HG03565 (cell line): ENCODE measurements at regions not wholly inside any gene's neighbourhood (a gene's known extent, or its start where the extent isn't known, plus 50 kb on each side); places are given as distances from the start of the nearest gene placed in this dataset.
A peak's percentile ranks its signal among the peaks of the same experiment; 100 is the strongest.

Source experiments
- ATAC-seq: cut with Tn5 transposase; IDR thresholded peaks from one replicate; pipeline ENCODE4 v1.9.1; 2021; ENCODE audit warnings: mild to moderate bottlenecking, moderate library complexity; ENCODE audit not compliant: unreplicated experiment

DNA sequence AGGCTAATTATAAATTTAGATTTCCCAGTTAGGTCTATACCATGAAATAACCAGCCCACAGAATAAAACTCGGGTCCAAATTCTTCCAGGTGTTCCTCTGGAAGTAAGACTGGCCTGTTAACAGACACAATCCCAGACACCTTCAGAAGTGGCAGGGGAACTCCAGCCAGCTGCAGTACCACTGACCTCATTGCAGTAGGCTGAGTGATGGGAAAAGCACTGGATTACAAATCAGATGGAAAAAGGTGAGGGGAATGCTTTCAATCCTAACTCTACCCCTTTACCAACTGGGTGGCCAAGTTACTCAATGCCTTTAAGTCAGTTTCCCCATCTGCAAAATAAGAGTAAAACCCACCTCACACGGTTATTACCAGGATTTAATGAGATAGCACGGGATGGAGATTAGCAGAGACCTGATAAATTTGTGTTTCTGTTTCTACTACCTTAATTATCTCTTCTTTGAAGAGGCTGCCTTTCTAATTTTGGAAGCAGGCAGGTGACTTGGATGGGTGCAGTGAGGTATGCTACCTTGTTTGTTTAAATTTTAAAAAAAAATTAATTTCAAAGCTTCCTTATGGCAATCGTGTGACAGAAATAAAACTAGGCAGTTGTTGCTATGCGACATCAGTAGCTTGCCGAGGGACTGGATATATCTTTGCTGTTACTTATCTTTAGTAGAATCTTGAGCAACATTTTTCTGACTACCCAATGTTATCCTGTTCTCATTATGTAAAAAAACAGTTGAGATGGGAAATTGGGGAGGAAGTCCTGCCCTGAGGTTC lies 167.3 kb upstream of the GRIN2B start:
- ATAC-seq, result no peak

DNA sequence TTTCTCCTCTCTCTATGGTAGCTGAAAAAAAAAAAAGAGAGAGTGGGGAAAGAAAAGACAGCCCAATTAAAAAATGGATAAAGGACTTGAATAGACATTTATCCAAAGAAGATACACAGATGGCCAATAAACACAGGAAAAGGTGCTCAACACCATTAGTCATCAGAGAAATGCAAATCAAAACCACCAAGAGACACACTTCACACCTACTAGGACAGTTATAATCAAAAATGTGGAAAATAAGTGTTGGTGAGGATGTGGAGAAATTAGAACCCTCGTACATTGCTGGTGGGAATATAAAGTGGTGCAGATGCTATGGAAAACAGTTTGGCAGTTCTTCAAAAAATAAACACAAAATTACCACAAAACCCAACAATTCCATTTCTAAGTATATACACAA lies 172.4 kb upstream of the GRIN2B start:
- no peak for ATAC-seq

DNA sequence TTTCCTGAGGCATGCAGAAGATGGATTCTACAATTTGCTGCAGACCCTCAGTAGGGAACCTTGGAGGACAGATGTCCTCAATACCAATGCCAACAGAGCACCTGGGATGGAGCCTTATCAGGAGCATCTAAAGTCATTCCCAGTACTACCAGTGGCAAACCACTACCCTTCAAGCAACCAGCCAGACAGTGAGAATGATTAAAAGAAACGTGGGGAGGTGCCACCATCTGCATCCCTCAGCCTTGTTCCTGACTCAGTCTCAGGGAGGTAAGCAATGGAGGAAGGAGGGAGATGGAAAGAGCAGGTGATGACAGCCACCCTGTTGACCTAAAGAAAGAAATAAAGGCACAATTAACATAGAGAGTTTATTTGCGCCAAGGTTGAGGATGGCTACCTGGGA lies 175.2 kb upstream of the GRIN2B start:
- no peak for ATAC-seq

DNA sequence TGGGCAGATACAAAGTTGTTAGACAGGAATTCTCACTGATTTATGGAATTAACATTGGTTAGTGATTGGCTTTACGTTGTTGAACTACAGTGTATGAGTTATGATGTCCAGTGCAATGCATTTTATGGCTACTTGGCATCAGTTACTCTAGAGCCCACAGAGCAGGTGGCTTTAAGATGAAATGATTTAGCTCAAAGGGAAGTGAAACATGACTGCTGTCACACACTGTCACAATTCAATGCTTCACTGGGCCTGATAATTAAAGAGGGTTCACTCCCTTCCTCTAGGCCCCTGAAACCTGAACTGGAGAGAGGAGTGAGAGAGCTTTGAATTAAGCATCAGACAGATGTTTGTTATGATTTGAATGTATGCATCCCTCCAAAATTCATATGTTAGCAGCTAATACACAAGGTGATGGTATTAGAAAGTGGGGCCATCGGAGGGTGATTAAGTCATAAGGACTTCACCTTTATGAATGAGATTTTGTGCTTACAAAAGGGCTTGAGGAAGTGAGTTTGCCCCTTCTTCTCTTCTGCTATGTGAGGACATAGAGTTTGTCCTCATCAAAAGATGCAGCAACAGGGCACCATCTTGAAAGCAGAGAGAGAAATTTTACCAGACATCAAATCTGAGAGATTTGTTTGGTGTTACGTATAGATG lies 175.8 kb upstream of the GRIN2B start:
- peak; percentile 98 for ATAC-seq

DNA sequence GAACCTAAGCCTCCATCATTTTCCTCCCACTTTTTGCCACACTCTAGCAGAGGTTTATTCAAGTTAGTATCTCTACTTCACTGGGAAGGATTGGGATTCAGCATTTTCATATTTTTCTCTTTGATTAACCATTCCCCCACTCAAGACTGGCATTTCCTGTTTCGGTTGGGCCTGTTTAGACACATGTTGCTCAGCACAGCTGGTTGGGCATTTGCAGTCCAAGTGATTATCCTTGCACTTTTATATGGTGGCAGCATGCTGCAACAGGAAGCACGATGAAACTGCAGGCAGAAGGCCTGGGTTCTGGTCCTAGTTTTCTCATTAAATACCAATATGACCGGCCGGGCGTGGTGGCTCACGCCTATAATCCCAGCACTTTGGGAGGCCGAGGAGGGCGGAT lies 182.9 kb upstream of the GRIN2B start:
- no peak for ATAC-seq

DNA sequence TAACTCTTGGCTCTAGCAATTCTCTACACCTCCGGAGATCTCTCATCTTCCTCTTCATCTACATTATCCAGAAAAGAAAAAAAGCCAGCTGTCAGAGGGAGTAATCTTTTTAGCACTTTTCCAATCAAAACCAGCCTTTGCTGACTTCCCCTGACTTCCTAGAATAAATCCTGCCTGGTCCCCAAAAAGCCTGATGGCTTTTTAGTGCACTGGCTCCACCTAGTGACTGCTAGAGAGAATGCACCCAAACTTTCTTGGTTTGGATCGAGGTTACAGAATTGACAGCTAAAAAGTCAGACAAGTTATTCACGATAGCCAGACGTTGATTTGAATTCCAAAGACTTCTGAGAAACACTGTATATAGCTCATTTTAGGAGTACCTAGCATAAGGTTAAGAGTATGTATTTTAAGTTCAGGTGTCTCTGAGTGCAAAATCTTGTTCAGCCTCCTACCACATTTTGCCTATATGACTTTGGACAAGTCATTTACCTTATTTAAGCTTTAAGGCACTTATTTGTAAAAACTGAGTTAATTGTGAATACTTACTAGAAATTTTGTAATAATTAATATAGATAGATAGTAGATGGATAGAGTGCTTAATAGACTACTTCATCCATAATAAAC lies 185.7 kb upstream of the GRIN2B start:
- ATAC-seq, result no peak

DNA sequence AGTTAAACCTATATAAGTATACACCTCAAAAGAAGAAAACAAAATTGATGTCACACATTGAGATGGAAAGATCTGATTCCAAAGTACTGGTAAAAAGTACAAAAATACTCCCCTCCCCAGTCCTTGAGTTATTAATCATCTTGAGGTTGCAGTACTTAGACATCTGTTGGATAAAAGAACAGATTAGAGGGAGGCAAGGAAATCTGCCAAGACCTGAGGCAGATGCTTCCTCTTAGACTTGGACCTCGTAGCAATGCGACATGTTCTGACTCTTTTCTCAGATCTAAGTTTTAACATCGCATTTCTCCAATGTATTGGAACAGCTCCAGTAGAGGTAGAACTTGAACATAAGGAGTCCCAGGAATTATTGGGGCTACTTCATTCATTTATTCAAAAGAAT lies 187.9 kb upstream of the GRIN2B start:
- no peak for ATAC-seq

DNA sequence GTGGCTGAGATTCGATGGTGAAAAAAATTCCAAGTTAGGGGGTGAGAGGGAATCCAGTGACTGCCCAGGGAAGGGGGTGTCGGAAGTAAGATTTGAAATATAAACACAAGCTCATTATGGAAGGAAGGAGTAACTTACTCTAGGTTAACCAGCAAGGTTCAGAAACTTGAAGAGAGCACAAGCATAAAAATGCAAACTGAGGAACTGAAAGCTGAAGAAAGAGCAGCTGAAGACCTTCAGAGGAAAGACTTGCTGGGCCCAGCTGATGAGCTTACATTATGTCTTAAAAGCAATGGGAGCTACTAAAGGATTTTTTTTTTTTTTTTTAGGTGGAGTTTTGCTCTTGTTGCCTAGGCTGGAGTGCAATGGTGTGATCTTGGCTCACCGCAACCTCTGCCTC lies 189.7 kb upstream of the GRIN2B start:
- ATAC-seq, result peak; percentile 76

DNA sequence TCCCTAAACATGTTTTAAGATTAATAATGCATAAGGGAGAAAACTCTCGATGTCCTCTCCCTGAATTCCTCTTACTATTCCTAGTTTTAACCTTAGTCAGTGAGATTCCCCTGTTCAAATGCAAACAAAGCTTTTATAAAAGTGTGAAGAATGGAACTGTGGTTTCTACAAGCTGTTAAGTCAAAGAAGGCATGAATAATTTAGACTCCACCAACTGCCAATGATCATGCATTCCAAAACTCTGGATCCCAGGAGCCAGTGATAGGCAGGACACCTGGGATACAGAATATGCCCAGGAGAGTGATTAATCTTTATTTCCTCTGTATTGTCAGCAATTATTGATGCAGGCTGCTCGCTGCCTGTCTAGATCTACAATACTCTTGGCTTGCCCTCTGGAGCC lies 190.3 kb upstream of the ATF7IP start:
- ATAC-seq, result no peak

DNA sequence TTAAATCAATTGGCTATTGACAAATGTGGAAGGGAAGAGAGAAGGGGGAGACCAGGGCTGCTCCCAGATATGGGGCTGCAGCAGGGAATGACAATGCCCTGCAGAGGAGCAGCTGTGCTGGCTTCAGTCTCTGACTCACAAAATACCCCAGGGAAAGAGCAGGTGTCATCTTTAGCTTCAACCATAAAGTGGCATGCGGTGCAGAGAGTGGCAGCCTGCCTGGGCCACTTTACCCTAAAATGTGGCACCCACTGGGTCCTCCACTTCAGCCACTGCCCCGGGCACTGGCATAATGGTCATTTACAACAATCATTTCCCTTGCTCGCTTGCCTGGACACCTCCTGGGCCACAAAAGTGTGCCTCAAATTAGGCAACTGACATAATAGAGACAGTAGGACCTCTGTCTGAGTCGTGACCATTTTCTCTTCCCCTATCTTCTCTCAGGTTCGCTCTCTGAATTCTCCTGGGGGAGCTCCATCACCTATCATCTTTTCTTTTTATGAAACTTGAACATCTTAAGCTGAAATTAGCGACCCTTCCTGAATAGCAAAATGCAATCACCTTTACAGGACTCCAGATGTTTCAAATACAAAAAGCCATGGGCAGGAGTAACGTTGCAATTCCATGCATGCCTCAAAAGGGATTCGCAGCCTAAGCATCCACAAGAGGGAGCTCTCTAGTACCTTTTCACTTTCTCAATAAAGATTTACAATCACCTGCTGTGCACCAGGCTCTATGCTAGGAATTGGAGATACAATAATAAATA lies 179.9 kb upstream of the ATF7IP start:
- ATAC-seq, result peak; percentile 59

DNA sequence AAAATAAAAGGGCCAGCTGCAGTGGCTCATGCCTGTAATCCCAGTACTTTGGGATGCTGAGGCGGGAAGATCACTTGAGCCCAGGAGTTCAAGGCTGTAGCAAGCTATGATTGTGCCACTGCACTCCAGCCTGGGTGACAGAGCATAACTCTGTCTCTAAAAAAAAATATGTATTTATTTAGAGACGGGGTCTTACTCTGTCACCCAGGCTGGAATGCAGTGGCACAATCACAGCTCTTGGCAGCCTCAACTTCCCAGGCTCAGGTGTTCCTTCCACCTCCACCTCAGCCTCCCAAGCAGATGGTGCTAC lies 179.3 kb upstream of the ATF7IP start:
- ATAC-seq, result no peak

DNA sequence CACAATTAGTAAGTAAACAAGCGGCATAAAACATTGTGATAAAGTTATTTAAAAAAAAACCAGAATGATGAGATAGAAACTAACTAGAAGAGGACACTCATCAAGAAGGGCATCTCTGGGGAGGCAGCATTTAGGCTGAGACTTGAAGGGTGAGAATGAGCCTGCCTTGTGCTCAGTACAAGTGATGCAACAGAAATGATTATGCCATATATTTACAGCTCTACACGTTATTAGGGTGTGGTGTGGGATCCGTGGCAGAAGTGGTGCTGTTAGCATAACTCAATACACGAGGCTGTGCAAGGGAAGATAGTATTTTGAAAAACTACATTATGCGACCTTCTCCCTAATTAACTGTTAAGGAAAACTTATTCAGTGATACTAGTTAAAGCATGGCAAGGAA lies 178.5 kb upstream of the ATF7IP start:
- no peak for ATAC-seq

DNA sequence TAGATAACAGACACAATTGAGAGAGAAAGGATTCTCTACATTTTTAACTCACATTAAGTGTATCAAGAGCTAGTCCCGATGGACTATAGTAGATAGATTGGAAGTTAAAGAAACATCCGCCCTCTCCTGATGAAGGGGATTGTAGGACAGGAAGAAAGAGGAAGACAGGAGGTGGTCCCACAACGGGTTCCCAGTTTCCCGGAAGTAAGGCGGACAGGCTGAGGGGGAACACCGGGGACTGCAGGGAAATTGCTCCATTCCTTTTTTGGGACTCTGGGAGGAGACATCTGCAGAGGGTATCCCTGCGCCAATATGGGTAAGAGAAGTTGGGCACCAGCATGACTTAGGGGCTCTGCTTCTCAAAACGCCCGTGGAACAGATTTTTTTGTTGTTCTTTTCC lies 177.5 kb upstream of the ATF7IP start:
- no peak for ATAC-seq

DNA sequence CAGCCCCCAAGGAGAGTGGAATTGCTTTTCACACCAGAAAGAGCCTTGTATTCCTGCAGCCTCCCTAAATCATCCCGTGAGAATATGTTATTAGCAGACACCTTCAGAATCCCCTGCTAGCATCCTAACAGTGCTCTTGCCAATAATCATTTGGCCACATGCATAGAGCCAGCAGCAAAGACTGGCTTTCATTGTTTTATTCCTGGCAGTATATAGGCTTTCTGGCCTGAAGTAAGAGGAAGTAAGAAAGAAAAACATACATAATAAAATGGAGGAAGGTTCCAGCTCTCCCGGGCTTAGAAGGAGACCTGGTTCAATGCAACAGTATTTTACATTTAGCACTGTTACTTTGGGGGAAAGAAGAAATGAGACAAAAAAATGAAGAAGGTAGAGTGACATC lies 176.7 kb upstream of the ATF7IP start:
- no peak for ATAC-seq

DNA sequence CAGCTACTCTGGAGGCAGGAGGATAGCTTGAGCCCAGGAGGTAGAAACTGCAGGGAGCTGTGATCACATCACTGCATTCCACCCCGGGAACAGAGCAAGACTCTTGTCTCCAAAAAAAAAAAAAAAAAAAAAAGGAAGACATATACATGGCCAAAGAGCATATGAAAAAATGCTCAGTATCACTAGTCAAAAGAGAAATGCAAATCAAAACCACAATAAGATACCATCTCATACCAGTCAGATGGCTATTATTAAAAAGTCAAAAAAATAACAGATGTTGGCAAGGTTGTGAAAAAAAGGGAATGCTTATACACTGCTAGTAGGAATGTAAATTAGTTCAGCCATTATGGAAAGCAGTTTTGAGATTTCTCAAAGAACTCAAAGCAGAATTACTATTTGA lies 174.8 kb upstream of the ATF7IP start:
- ATAC-seq, result no peak

DNA sequence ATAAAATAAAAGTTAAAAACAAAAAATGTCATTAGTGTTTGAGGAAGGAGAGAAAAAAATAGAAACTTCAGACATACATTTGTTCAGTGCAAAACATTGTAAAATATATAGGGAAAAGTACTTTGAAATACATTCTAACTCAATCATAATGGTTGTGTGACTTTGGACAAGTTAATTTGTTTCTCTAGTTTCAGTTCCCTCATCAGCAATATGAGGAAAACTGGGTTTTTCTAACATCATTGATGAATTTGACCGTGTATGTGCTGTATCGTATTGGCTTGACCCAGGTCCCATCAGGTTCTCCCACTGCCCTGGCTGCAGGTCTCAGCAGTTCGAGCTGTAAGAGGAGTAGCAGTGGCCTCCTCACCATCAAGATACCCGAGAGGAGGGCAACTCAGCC lies 173.9 kb upstream of the ATF7IP start:
- ATAC-seq, result no peak

DNA sequence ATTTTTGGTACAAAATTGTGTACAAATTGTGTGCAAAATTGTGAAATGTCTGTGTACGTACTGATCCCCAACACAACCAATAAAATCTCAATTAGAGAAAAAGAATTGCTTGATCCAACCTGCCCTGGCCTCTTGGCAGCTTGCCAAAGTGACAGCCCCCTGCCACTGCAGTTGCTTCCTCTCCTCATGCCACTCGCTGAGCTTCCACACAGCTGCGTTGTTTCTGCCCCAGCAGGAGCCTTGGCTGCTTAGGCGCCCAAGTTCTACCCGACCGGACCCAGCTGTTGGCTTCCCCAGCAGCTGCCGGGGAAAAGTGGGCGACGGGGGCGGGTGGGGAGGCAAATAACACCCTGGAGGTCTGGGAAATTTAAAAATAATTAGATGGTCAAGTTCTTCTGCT lies 171.8 kb upstream of the ATF7IP start:
- no peak for ATAC-seq

DNA sequence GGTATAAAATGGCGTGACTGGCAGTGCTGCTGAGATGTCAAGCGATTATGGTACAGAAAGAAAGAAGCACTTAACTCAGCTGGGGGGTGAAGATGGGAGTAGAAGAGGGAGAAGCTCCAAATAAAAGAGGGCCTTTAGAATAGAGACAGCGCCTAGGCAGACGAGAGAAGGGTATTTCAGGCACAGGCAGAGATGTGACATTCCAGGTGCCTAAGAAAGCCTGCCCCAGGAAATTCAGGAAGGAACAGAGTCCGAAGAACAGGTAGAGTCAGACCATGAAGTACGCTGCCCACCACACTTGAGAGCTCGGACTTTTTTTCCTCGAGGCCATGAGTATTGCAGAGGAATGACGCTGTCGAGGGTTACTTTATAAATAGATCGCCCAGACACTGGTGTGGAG lies 170.9 kb upstream of the ATF7IP start:
- ATAC-seq, result no peak

DNA sequence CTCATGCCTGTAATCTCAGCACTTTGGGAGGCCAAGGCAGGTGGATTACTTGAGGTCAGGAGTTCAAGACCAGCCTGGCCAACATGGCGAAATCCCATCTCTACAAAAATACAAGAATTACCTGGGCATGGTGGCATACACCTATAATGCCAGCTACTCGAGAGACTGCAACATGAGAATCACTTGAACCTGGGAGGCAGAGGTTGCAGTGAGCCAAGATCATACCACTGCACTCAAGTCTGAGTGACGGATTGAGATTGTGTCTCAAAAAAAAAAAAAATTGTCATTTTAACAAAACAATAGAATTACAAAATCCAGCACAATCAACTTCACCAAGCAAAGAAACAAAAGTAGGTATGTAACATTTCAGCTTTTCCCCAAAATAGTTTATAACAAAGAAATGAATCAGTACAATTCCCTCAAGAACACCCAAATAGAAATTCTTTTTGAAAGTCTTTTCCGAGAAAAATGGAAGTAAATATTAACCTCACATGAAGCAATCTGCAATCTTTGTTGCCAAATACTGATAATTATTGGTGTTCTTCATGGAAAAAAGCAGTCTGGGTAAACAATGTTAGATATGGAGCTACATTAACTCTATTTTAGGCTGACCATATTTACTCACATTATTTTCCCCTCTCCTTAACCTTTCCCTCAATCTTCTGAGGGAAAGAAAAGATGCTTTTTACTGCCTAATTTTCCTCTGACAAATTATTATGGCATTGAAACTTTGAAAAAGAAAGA lies 165.9 kb upstream of the ATF7IP start:
- no peak for ATAC-seq

DNA sequence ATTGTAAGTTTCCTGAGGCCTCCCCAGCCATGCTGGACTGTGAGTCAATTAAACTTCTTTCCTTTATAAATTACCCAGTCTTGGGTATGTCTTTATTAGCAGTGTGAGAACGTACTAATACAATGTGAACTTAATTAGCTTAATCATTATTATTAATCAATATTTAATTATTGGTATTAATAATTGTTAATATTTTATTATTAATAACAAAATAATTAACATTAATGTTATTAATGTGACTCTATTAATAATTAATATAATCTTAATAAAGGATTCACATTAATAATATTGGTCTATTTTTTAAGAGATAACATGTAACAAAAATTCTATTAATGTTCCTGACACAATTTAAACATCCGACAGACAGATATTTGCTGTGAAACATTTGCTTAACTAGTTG lies 164.9 kb upstream of the ATF7IP start:
- no peak for ATAC-seq

DNA sequence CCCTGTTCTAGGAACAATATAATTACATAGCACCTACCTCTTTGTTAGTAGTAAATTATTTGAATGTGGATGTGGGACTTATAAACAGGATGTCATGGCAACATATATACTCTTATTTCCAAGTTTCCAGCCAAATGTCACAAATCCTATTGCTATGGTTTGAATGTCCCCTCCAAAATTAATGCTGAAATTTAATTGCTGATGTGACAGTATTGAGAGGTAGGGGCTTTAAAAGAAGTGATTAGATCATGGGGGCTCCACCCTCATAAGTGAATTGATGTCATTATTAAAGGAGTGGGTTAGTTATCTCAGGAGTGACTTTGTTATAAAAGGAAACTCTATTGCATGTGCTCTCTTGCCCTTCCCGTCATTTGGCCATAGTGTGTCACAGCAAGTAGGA lies 164.2 kb upstream of the ATF7IP start:
- ATAC-seq, result no peak
